HG02885 (cell line): ENCODE measurements at regions not wholly inside any gene's neighbourhood (a gene's known extent, or its start where the extent isn't known, plus 50 kb on each side); places are given as distances from the start of the nearest gene placed in this dataset.
A peak's percentile ranks its signal among the peaks of the same experiment; 100 is the strongest.
"Not testable (repeated sequence)": the region's sequence is repeated elsewhere in the genome, so short reads cannot be mapped to it uniquely, and the experiment has no call there.

Experiments used
- ATAC-seq: cut with Tn5 transposase; IDR thresholded peaks from one replicate; pipeline ENCODE4 v1.9.1; 2021; ENCODE audit warnings: mild to moderate bottlenecking; ENCODE audit not compliant: unreplicated experiment, poor library complexity

DNA sequence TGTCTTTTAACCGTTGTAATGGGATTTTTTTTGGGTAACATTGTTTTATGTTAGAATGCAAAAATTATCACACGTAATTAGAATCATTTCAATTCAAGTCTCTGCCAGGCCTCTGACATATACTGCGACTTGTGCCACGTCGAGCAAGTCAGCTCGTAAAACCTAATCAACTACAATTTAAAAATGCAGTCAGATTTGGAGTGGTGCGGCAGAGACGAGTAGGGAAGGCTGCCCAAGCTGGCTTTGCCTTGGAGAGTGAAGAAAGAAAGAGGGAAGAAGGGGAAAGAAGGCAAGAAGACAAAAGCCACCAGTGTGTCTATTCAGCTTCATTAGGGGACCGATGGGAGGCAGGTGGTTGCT lies 110.7 kb downstream of the MIAT start:
- no peak for ATAC-seq

GRCh38 chr22:26768952-26769351 lies 111.6 kb downstream of the MIAT start:
- no peak for ATAC-seq

DNA sequence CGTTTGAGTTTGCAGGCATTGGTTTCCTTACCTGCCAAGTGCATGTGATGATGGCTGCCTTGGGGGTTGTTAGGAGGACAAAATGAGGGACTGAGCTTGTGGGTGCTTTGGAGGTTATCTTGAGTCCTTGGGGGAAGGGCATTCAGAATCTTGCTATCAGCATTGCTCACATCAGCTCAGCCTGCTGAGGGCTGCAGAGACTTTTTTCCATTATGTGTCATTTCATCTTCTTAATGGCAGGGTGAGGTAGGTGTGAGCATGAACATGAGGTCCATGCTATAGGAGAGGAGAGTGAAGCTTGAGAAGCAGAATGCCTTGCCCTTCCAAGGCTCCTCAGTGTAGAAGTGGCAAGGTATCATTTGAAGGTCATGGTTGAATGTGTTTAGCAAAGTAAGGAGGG lies 112.3 kb downstream of the MIAT start:
- ATAC-seq = no peak

DNA sequence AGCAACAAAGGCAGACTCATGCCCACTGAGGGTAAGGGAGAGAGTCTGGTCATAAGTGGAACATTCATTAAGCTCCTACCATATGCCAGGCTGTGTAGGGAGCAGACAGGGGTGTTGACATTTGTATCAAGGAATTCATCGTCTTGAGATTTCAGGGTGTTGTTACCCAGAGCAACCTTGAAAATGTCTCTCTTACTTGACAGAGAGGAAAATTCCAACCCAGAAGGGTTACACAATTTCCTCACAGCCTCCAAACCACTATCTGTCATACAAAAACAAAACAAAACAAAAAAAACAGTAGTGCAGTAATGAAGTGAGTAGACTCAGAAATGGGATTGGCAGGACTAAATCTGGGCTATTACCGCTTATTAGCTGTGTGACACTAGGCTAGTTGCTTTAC lies 113.2 kb downstream of the MIAT start:
- no peak for ATAC-seq

DNA sequence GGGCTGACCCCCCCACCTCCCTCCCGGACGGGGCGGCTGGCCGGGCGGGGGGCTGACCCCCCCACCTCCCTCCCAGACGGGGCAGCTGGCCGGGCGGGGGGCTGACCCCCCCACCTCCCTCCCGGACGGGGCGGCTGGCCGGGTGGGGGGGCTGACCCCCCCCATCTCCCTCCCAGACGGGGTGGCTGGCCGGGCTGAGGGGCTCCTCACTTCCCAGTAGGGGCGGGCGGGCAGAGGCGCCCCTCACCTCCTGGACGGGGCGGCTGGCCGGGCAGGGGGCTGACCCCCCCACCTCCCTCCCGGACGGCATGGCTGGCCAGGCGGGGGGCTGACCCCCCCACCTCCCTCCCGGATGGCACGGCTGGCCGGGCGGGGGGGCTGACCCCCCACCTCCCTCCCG lies 115.7 kb downstream of the MIAT start:
- ATAC-seq = not testable (repeated sequence)

DNA sequence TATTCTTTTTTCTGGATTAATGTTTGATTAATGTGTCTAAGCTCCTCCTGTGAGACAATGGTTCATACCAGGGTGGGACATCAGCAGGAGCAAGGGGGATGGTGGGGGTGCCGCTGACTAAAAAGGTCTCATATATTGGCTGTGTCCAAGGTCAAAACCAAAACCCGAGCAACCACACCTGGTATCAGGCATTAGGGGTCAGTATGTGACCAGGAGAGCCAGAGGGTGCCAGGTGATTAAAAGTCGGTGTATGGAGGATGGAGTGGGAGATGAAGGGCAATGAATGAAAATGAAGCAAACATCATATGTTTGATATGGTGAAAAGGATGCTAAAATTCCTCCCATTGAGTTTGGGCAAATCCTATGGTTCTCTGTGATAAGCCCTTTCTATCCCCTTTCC lies 118.0 kb downstream of the MIAT start:
- ATAC-seq = no peak

DNA sequence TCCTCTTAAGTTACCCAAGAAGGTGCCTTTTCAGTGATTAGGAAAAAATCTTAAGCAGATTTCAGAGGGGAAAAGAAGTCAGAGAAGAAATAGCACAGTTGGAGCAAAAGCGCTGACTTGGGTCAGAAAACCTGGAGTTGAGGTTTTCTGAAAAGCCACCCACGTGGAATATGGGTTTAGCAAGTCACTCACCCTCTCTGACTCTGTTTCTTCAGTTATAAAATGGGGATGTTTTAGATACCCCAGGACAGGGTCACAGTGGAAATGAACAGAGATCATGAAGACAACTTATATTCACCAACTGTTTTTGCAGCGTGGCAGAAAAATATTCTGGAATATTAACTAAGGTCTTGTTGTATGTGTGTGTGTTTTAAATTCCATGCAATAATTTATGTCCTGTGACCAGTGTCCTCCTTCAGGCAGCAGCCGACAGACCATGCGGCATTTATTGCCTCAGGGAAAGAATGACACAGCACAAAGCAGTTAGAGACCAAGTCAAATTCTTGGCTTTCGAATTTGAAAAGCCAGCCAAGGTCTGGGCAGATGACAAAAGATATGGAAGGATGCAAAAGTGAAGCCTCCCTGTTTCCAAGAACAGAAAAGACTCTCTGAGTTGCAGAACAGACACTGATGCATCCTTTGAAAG lies 119.9 kb downstream of the MIAT start:
- no peak for ATAC-seq

GRCh38 chr22:26778372-26778771 lies 121.0 kb downstream of the MIAT start:
- ATAC-seq = no peak

GRCh38 chr22:26779108-26779507 lies 121.7 kb downstream of the MIAT start:
- ATAC-seq = no peak

DNA sequence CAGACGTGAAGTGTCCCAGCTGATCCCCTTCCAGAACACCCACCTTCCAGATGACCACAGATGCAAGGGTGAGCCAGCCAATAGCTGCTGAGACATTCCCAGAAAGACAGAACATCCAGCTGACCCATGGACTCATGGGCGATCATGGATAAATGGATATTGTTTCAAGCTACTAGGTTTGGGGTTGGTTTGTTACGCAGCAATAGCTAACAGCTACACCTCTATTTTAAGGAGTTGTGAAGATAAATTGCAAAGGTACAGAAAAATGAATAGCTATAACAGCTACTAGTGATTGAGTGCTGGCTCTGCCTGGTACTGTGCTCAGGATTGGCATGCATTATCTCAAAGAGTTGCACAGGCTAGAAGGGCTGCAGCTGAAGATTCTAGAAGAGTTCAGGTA lies 122.5 kb downstream of the MIAT start:
- no peak for ATAC-seq

GRCh38 chr22:26780521-26780920 lies 123.1 kb downstream of the MIAT start:
- no peak for ATAC-seq

GRCh38 chr22:26781062-26781461 lies 123.7 kb downstream of the MIAT start:
- no peak for ATAC-seq

GRCh38 chr22:26781596-26781995 lies 124.2 kb downstream of the MIAT start:
- no peak for ATAC-seq

DNA sequence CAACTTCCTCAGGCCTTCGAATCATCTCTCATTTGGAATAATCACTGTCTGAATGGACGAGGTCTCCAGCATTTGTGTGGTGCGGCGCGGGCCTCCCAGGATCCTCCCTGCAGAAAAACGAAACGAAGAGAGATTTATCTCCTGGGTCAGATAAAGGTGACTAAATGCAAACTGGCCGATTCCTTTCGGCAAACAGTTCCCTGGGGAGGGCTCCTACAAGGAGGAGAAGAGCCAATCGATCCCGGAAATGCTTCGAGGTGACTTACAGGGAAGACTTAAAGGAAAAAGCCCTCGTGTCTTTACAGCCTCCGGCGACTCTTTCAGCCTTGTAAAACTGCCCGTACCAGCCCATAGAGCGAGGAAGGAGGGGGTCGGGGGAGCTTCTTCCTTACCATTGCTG lies 126.5 kb downstream of the MIAT start:
- no peak for ATAC-seq

DNA sequence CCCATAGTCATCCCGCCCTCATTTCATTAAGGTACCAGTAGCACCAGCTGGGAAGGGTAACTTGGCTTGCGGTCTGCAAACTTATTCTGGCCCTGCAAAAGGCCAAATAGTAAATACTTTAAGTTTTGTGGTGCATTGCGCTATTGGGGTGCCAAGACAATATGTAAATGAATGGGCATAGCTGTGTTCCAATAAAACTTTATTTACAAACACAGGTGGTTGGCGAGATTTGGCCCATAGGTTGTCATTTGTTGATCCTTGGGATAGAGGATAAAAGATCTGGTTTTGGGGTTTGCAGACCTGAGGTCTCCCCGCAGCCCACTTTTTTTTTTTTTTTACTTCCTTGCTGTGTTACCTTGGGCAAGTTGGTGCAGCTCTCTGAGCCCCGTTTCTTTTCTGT lies 127.4 kb downstream of the MIAT start:
- no peak for ATAC-seq

GRCh38 chr22:26785932-26786331 lies 128.5 kb downstream of the MIAT start:
- peak; percentile 63 for ATAC-seq

DNA sequence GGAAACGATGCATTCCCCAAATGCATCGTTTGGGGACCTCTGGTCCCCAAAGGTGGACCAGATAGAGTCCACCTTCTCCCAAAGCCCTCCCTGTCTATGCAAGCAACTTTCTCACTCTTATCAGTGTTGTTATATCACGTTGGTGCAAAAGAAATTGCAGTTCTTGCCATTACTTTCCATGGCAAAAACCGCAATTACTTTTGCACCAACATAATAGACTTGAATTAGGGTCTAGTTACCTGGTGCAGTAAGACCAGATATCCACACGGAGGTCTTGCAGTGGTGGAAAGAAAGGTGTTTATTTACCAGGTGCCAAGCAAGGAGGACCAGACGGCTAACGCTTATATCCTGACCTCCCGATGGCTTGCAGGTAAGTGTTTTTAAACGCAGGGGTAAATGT lies 129.0 kb downstream of the MIAT start:
- ATAC-seq = no peak

- no peak for ATAC-seq
Observed at GRCh38 chr22:26789951-26790350, 132.6 kb downstream of the MIAT start.

DNA sequence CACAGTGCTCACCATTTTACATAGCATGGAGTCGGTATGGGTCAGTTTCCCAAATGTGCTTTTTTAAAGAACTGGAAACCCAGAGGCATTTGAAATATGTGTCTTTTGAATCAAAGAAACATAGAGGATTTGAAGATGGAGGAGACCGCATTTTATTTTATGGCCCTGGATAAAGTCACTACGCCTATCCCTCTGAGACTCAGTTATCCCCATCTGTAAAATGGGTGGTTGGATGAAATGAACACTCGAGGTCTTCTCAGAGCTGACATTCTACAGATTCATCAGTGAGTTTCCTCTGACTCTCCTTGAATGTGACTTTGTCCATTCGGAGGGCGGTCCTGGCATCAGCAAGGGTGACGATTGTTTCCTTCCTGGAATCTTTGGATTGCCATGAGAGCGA lies 135.1 kb downstream of the MIAT start:
- ATAC-seq = no peak

- ATAC-seq = no peak
Observed at GRCh38 chr22:26796785-26797184, 139.4 kb downstream of the MIAT start.

GRCh38 chr22:26797910-26798309 lies 140.5 kb downstream of the MIAT start:
- no peak for ATAC-seq

GRCh38 chr22:26798462-26799065 lies 141.2 kb downstream of the MIAT start:
- no peak for ATAC-seq

DNA sequence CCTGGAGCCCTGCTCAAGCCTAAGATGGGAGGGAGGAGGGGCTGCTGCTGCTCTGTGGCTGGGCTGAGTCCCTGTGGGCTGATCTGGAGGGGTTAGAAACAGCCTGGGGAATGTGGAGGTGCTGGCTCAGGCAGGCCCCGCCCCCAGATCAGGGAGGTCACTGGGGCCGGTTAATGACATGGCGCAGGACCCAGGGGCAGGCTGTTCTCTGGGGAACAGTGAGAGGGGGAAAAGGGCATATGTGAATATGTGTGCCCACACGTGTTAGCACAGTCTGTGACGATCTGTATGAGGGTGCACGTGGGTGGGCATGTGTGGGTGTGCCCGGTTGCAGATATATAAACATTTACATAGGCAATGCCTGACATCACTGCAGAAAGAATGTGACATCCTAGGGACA lies 143.5 kb downstream of the MIAT start:
- no peak for ATAC-seq
